H1 (cell line): ENCODE measurements at regions not wholly inside any gene's neighbourhood (a gene's known extent, or its start where the extent isn't known, plus 50 kb on each side); places are given as distances from the start of the nearest gene placed in this dataset.

Experiments
- EZH2 ChIP-seq: fragments of 200-600 bp; sonication (generic); IDR thresholded peaks from 2 replicates; pipeline ENCODE4 v1.7.1; 2012; ENCODE audit warnings: low read depth, mild to moderate bottlenecking, moderate library complexity, low read length, inconsistent platforms; ENCODE audit not compliant: severe bottlenecking
- PHF8 ChIP-seq: fragments of 200-600 bp; sonication (generic); conservative IDR thresholded peaks from 2 replicates; pipeline ENCODE4 v1.7.1; 2012; ENCODE audit warnings: low read depth, mild to moderate bottlenecking, inconsistent platforms, low read length, moderate library complexity
- TF ChIP-seq, protein P1 (sequence below): fragments of 300-600 bp; sonication (generic); IDR thresholded peaks from 2 replicates; pipeline ENCODE4 v1.7.1; 2012; ENCODE audit warnings: low read length, moderate library complexity, mild to moderate bottlenecking, inconsistent platforms; ENCODE audit not compliant: insufficient replicate concordance
- TF ChIP-seq, protein P2 (sequence below): IDR thresholded peaks from 2 replicates; pipeline ENCODE4 v1.6.1; 2012; ENCODE audit warnings: inconsistent platforms

DNA sequence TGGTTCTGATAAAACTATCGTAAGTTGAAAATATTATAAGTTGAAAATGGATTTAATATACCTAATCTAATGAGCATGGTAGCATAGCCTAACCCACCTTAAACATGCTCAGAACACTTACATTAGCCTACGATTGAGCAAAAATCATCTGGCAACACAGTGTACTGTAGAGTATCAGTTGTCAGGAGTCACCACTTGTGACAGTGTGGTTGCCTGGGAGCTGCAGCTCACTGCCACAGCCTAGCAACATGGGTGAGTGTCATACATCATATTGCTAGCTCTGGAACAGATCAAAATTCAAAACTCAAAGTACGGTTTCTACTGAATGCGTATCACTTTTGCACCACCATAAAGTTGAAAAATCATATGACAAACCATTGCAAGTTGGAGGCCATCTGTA is 203.5 kb downstream of the ATXN7L3B start (continued):
- TF ChIP-seq, protein P1, sequence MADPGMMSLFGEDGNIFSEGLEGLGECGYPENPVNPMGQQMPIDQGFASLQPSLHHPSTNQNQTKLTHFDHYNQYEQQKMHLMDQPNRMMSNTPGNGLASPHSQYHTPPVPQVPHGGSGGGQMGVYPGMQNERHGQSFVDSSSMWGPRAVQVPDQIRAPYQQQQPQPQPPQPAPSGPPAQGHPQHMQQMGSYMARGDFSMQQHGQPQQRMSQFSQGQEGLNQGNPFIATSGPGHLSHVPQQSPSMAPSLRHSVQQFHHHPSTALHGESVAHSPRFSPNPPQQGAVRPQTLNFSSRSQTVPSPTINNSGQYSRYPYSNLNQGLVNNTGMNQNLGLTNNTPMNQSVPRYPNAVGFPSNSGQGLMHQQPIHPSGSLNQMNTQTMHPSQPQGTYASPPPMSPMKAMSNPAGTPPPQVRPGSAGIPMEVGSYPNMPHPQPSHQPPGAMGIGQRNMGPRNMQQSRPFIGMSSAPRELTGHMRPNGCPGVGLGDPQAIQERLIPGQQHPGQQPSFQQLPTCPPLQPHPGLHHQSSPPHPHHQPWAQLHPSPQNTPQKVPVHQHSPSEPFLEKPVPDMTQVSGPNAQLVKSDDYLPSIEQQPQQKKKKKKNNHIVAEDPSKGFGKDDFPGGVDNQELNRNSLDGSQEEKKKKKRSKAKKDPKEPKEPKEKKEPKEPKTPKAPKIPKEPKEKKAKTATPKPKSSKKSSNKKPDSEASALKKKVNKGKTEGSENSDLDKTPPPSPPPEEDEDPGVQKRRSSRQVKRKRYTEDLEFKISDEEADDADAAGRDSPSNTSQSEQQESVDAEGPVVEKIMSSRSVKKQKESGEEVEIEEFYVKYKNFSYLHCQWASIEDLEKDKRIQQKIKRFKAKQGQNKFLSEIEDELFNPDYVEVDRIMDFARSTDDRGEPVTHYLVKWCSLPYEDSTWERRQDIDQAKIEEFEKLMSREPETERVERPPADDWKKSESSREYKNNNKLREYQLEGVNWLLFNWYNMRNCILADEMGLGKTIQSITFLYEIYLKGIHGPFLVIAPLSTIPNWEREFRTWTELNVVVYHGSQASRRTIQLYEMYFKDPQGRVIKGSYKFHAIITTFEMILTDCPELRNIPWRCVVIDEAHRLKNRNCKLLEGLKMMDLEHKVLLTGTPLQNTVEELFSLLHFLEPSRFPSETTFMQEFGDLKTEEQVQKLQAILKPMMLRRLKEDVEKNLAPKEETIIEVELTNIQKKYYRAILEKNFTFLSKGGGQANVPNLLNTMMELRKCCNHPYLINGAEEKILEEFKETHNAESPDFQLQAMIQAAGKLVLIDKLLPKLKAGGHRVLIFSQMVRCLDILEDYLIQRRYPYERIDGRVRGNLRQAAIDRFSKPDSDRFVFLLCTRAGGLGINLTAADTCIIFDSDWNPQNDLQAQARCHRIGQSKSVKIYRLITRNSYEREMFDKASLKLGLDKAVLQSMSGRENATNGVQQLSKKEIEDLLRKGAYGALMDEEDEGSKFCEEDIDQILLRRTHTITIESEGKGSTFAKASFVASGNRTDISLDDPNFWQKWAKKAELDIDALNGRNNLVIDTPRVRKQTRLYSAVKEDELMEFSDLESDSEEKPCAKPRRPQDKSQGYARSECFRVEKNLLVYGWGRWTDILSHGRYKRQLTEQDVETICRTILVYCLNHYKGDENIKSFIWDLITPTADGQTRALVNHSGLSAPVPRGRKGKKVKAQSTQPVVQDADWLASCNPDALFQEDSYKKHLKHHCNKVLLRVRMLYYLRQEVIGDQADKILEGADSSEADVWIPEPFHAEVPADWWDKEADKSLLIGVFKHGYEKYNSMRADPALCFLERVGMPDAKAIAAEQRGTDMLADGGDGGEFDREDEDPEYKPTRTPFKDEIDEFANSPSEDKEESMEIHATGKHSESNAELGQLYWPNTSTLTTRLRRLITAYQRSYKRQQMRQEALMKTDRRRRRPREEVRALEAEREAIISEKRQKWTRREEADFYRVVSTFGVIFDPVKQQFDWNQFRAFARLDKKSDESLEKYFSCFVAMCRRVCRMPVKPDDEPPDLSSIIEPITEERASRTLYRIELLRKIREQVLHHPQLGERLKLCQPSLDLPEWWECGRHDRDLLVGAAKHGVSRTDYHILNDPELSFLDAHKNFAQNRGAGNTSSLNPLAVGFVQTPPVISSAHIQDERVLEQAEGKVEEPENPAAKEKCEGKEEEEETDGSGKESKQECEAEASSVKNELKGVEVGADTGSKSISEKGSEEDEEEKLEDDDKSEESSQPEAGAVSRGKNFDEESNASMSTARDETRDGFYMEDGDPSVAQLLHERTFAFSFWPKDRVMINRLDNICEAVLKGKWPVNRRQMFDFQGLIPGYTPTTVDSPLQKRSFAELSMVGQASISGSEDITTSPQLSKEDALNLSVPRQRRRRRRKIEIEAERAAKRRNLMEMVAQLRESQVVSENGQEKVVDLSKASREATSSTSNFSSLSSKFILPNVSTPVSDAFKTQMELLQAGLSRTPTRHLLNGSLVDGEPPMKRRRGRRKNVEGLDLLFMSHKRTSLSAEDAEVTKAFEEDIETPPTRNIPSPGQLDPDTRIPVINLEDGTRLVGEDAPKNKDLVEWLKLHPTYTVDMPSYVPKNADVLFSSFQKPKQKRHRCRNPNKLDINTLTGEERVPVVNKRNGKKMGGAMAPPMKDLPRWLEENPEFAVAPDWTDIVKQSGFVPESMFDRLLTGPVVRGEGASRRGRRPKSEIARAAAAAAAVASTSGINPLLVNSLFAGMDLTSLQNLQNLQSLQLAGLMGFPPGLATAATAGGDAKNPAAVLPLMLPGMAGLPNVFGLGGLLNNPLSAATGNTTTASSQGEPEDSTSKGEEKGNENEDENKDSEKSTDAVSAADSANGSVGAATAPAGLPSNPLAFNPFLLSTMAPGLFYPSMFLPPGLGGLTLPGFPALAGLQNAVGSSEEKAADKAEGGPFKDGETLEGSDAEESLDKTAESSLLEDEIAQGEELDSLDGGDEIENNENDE = no peak
- TF ChIP-seq, protein P2, sequence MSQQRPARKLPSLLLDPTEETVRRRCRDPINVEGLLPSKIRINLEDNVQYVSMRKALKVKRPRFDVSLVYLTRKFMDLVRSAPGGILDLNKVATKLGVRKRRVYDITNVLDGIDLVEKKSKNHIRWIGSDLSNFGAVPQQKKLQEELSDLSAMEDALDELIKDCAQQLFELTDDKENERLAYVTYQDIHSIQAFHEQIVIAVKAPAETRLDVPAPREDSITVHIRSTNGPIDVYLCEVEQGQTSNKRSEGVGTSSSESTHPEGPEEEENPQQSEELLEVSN = no peak
- TF ChIP-seq PHF8 (no peak), EZH2 (no peak)
- TF ChIP-seq, all 59 proteins: peak for 0
